Neuronal stem cell (in vitro differentiated cells): ENCODE measurements at regions not wholly inside any gene's neighbourhood (a gene's known extent, or its start where the extent isn't known, plus 50 kb on each side); places are given as distances from the start of the nearest gene placed in this dataset.
A peak's percentile ranks its signal among the peaks of the same experiment; 100 is the strongest.

ENCODE experiments used
- DNase-seq: peaks from one replicate; pipeline ENCODE4 v3.0.0-alpha.2; 2013; ENCODE audit warnings: low spot score
- H2AFZ ChIP-seq: one replicate; pipeline ENCODE4 v1.6.1; 2013; ENCODE audit warnings: mild to moderate bottlenecking, low read length, inconsistent platforms
- H2AK5ac ChIP-seq: 2 replicates; pipeline ENCODE4 v1.6.1; 2013; ENCODE audit warnings: low read depth, mild to moderate bottlenecking, inconsistent platforms, low read length, moderate library complexity, mixed read lengths
- H2BK120ac ChIP-seq: 2 replicates; pipeline ENCODE4 v1.6.1; 2013; ENCODE audit warnings: low read depth, mild to moderate bottlenecking, inconsistent platforms, low read length, moderate library complexity, mixed read lengths
- H2BK12ac ChIP-seq: one replicate; pipeline ENCODE4 v1.6.1; 2013; ENCODE audit warnings: low read length, inconsistent platforms
- H2BK15ac ChIP-seq: 2 replicates; pipeline ENCODE4 v1.6.1; 2013; ENCODE audit warnings: mild to moderate bottlenecking, low read length, inconsistent platforms, mixed read lengths
- H2BK5ac ChIP-seq: one replicate; pipeline ENCODE4 v1.6.1; 2013; ENCODE audit warnings: inconsistent platforms, mild to moderate bottlenecking, low read length, moderate library complexity
- H3K14ac ChIP-seq: one replicate; pipeline ENCODE4 v1.6.1; 2013; ENCODE audit warnings: low read length, inconsistent platforms
- H3K18ac ChIP-seq: 2 replicates; pipeline ENCODE4 v1.6.1; 2013; ENCODE audit warnings: low read length, inconsistent platforms
- H3K23ac ChIP-seq: 2 replicates; pipeline ENCODE4 v1.6.1; 2013; ENCODE audit warnings: low read depth, mild to moderate bottlenecking, mixed read lengths, low read length, inconsistent platforms; ENCODE audit not compliant: poor library complexity
- H3K27ac ChIP-seq: replicated peaks from 3 replicates; pipeline ENCODE4 v1.5.1; 2013; ENCODE audit warnings: low read length, inconsistent platforms
- H3K27me3 ChIP-seq, 3 experiments: 2 replicates each; pipeline ENCODE4 v1.6.1; 2013; ENCODE audit warnings: low read length in 3 of 3, mild to moderate bottlenecking in 2 of 3, inconsistent platforms in 1 of 3, low read depth in 1 of 3, mixed read lengths in 1 of 3, moderate library complexity in 1 of 3; ENCODE audit not compliant: control insufficient read depth in 3 of 3, insufficient read depth in 3 of 3
- H3K36me3 ChIP-seq, 2 donors: replicated peaks in 1 of 2; 2 replicates each; pipeline ENCODE4 v1.6.1; 2013; ENCODE audit warnings: low read length in 2 of 2; ENCODE audit not compliant: control insufficient read depth in 2 of 2, insufficient read depth in 2 of 2
- H3K4ac ChIP-seq: 2 replicates; pipeline ENCODE4 v1.6.1; 2013; ENCODE audit warnings: inconsistent platforms, mild to moderate bottlenecking, low read length, moderate library complexity
- H3K4me1 ChIP-seq, 2 donors: 1 replicate in 1 of 2; 2 replicates in 1 of 2; pipeline ENCODE4 v1.6.1; 2013; ENCODE audit warnings: low read length in 2 of 2, low read depth in 1 of 2; ENCODE audit not compliant: control insufficient read depth in 2 of 2, insufficient read depth in 1 of 2
- H3K4me2 ChIP-seq: one replicate; pipeline ENCODE4 v1.6.1; 2013; ENCODE audit warnings: mild to moderate bottlenecking, low read length, inconsistent platforms; ENCODE audit not compliant: insufficient read depth, poor library complexity, severe bottlenecking
- H3K4me3 ChIP-seq, 2 donors: 2 replicates each; pipeline ENCODE4 v1.5.1; 2013; ENCODE audit warnings: low read length in 2 of 2, mild to moderate bottlenecking in 2 of 2, inconsistent platforms in 1 of 2, moderate library complexity in 1 of 2
- H3K79me1 ChIP-seq: one replicate; pipeline ENCODE4 v1.6.1; 2013; ENCODE audit warnings: low read depth, mild to moderate bottlenecking, inconsistent platforms, low read length, moderate library complexity
- H3K9ac ChIP-seq: one replicate; pipeline ENCODE4 v1.6.1; 2013; ENCODE audit warnings: mild to moderate bottlenecking, low read depth, low read length, inconsistent platforms; ENCODE audit not compliant: poor library complexity
- H3K9me3 ChIP-seq, 2 donors: replicated peaks in 1 of 2; 2 replicates each; pipeline versions ENCODE3 to v1.6.1; 2013; ENCODE audit warnings: low read length in 2 of 2, mild to moderate bottlenecking in 2 of 2, inconsistent platforms in 1 of 2, low read depth in 1 of 2, mixed read lengths in 1 of 2, moderate library complexity in 1 of 2; ENCODE audit not compliant: control insufficient read depth in 2 of 2, insufficient read depth in 1 of 2
- H4K8ac ChIP-seq: one replicate; pipeline ENCODE4 v1.6.1; 2013; ENCODE audit warnings: low read depth, mild to moderate bottlenecking, inconsistent platforms, low read length, moderate library complexity
- H4K91ac ChIP-seq: one replicate; pipeline ENCODE4 v1.6.1; 2013; ENCODE audit warnings: low read length, low read depth, mild to moderate bottlenecking, inconsistent platforms; ENCODE audit not compliant: poor library complexity
- WGBS, 2 donors: extraction: QIAGEN DNeasy Blood & Tissue Kit; methylation state at CpG; one replicate each; pipeline ENCODE4 v1.1.7; 2013; ENCODE audit warnings: missing lambda C conversion rate in 2 of 2, mixed read lengths in 1 of 2; ENCODE audit not compliant: insufficient read length in 2 of 2, insufficient replicate concordance in 1 of 2; ENCODE audit errors: extremely low coverage in 2 of 2; 5-methylcytosine and 5-hydroxymethylcytosine counted together

GRCh38 chr21:31594726-31595125 lies 64.8 kb upstream of the SOD1 start:
- Histone ChIP-seq H3K23ac (no peak overlapping the region), H3K18ac (no peak overlapping the region), H3K9me3 (peaks cover 2 to 4% of the 10 kb centered on the region in 2 donors), H2BK5ac (no peak overlapping the region), H2AFZ (no peak overlapping the region), H3K14ac (no peak overlapping the region), H3K4me2 (no peak overlapping the region), H2BK15ac (no peak overlapping the region), H3K4ac (peak overlapping the region; percentile 40), H3K79me1 (peaks cover 1% of the 10 kb centered on the region), H3K9ac (no peak overlapping the region), H4K91ac (no peak overlapping the region), H3K4me3 (no peak overlapping the region), H2AK5ac (no peak overlapping the region), H3K27me3 (no peaks in the 10 kb centered on the region), H3K4me1 (peaks cover 9 to 12% of the 10 kb centered on the region in 2 donors), H4K8ac (no peak overlapping the region), H3K36me3 (no peaks in the 10 kb centered on the region), H3K27ac (no peak overlapping the region), H2BK12ac (no peak overlapping the region), H2BK120ac (no peak overlapping the region)
- no peak for DNase-seq
- no CpG with 5 or more reads among the region's 6 CpGs for WGBS, 2 donors

GRCh38 chr21:31594279-31594678 lies 65.2 kb upstream of the SOD1 start:
- H3K36me3 ChIP-seq: no peaks in the 10 kb centered on the region
- no peak overlapping the region for H2BK15ac ChIP-seq
- no peak overlapping the region for H3K4me3 ChIP-seq
- H3K14ac ChIP-seq: no peak overlapping the region
- peaks cover 9 to 12% of the 10 kb centered on the region in 2 donors for H3K4me1 ChIP-seq
- H3K79me1 ChIP-seq: peaks cover 1% of the 10 kb centered on the region
- no peak overlapping the region for H3K27ac ChIP-seq
- peaks cover 2 to 4% of the 10 kb centered on the region in 2 donors for H3K9me3 ChIP-seq
- H3K4ac ChIP-seq: no peak overlapping the region
- H2BK5ac ChIP-seq: no peak overlapping the region
- H2AFZ ChIP-seq: no peak overlapping the region
- no peaks in the 10 kb centered on the region for H3K27me3 ChIP-seq
- H2BK12ac ChIP-seq: no peak overlapping the region
- H3K18ac ChIP-seq: no peak overlapping the region
- H2AK5ac ChIP-seq: no peak overlapping the region
- DNase-seq: no peak
- no peak overlapping the region for H2BK120ac ChIP-seq
- no CpG with 5 or more reads among the region's 3 CpGs for WGBS, 2 donors
- H4K8ac ChIP-seq: no peak overlapping the region
- no peak overlapping the region for H3K4me2 ChIP-seq
- no peak overlapping the region for H3K23ac ChIP-seq
- no peak overlapping the region for H4K91ac ChIP-seq
- H3K9ac ChIP-seq: no peak overlapping the region

GRCh38 chr21:31592963-31593560 lies 66.4 kb upstream of the SOD1 start:
- Histone ChIP-seq H2BK12ac (no peak overlapping the region), H4K8ac (no peak overlapping the region), H2BK5ac (no peak overlapping the region), H3K18ac (no peak overlapping the region), H2BK120ac (no peak overlapping the region), H3K4ac (no peak overlapping the region), H3K14ac (no peak overlapping the region), H3K4me3 (no peak overlapping the region), H2BK15ac (no peak overlapping the region), H3K23ac (no peak overlapping the region), H3K9ac (no peak overlapping the region), H3K36me3 (no peaks in the 10 kb centered on the region), H3K27me3 (no peaks in the 10 kb centered on the region), H4K91ac (no peak overlapping the region), H2AFZ (peak overlapping the region; percentile 73), H2AK5ac (no peak overlapping the region), H3K27ac (no peak overlapping the region), H3K79me1 (peaks cover 1% of the 10 kb centered on the region), H3K4me2 (no peak overlapping the region), H3K9me3 (peaks cover 2 to 4% of the 10 kb centered on the region in 2 donors), H3K4me1 (peaks cover 9 to 12% of the 10 kb centered on the region in 2 donors)
- no CpG with 5 or more reads among the region's 13 CpGs for WGBS, 2 donors
- no peak for DNase-seq

GRCh38 chr21:31592516-31592915 lies 67.0 kb upstream of the SOD1 start:
- Histone ChIP-seq H2BK5ac (no peak overlapping the region), H2BK15ac (no peak overlapping the region), H3K79me1 (peaks cover 1% of the 10 kb centered on the region), H2AFZ (peak overlapping the region; percentile 73), H3K9me3 (peaks cover 2 to 4% of the 10 kb centered on the region in 2 donors), H4K8ac (no peak overlapping the region), H3K27me3 (no peaks in the 10 kb centered on the region), H2AK5ac (no peak overlapping the region), H3K9ac (no peak overlapping the region), H3K4me1 (peaks cover 9 to 12% of the 10 kb centered on the region in 2 donors), H3K27ac (no peak overlapping the region), H3K36me3 (no peaks in the 10 kb centered on the region), H4K91ac (no peak overlapping the region), H2BK12ac (no peak overlapping the region), H3K4me3 (no peak overlapping the region), H3K14ac (no peak overlapping the region), H3K23ac (no peak overlapping the region), H2BK120ac (no peak overlapping the region), H3K18ac (no peak overlapping the region), H3K4me2 (no peak overlapping the region), H3K4ac (no peak overlapping the region)
- WGBS, 2 donors: no CpG with 5 or more reads among the region's 3 CpGs
- DNase-seq: no peak
